OCI-M2 (cell line): ENCODE measurements at regions not wholly inside any gene's neighbourhood (a gene's known extent, or its start where the extent isn't known, plus 50 kb on each side); places are given as distances from the start of the nearest gene placed in this dataset.
"Not testable (repeated sequence)": the region's sequence is repeated elsewhere in the genome, so short reads cannot be mapped to it uniquely, and the experiment has no call there.

ENCODE experiments used
- DNase-seq: peaks from one replicate; lab custom pipeline; 2025; ENCODE audit not compliant: unreplicated experiment; lab: John Stamatoyannopoulos, UW

GRCh38 chr2:121148481-121148880 lies 136.5 kb downstream of the TFCP2L1 start:
- no peak for DNase-seq

- DNase-seq = no peak
Measured at GRCh38 chr2:121149384-121149783, 135.6 kb downstream of the TFCP2L1 start.

- DNase-seq = no peak
Measured at GRCh38 chr2:121150126-121150525, 134.9 kb downstream of the TFCP2L1 start.

GRCh38 chr2:121150713-121151112 lies 134.3 kb downstream of the TFCP2L1 start:
- no peak for DNase-seq

GRCh38 chr2:121151311-121152109 lies 133.5 kb downstream of the TFCP2L1 start:
- DNase-seq = no peak

GRCh38 chr2:121152861-121153260 lies 132.1 kb downstream of the TFCP2L1 start:
- DNase-seq = no peak

- DNase-seq = no peak
Measured at GRCh38 chr2:121153516-121153915, 131.5 kb downstream of the TFCP2L1 start.

- no peak for DNase-seq
Measured at GRCh38 chr2:121155502-121156056, 129.4 kb downstream of the TFCP2L1 start.

- not testable (repeated sequence) for DNase-seq
Measured at GRCh38 chr2:121157481-121157880, 127.5 kb downstream of the TFCP2L1 start.

GRCh38 chr2:121159291-121160071 lies 125.5 kb downstream of the TFCP2L1 start:
- DNase-seq = no peak

GRCh38 chr2:121160366-121160765 lies 124.6 kb downstream of the TFCP2L1 start:
- DNase-seq = no peak

GRCh38 chr2:121161272-121161671 lies 123.7 kb downstream of the TFCP2L1 start:
- no peak for DNase-seq

GRCh38 chr2:121162893-121163292 lies 122.1 kb downstream of the TFCP2L1 start:
- DNase-seq = no peak

GRCh38 chr2:121164042-121164441 lies 121.0 kb downstream of the TFCP2L1 start:
- no peak for DNase-seq

GRCh38 chr2:121165038-121165542 lies 119.9 kb downstream of the TFCP2L1 start:
- DNase-seq = no peak
